ENCODE measurements at regions not wholly inside any gene's neighbourhood (a gene's known extent, or its start where the extent isn't known, plus 50 kb on each side); places are given as distances from the start of the nearest gene placed in this dataset.

GRCh38 chr4:110780538-110780937, 157.7 kb upstream of the PITX2 start:
- DNase-seq: no peak

- DNase-seq: no peak
These were observed 159.1 kb upstream of the PITX2 start for GRCh38 chr4:110781944-110782343.

- DNase-seq: no peak
These were observed 164.2 kb upstream of the PITX2 start for GRCh38 chr4:110787109-110787508.

GRCh38 chr4:110787707-110788106, 164.8 kb upstream of the PITX2 start:
- DNase-seq: no peak

GRCh38 chr4:110788302-110788701, 165.4 kb upstream of the PITX2 start:
- DNase-seq: no peak

GRCh38 chr4:110792036-110792435, 169.2 kb upstream of the PITX2 start:
- no peak for DNase-seq

GRCh38 chr4:110793381-110793801, 170.5 kb upstream of the PITX2 start:
- DNase-seq: no peak

- DNase-seq: no peak
These were observed 171.1 kb upstream of the PITX2 start for GRCh38 chr4:110793890-110794554.

- DNase-seq: no peak
These were observed 173.1 kb upstream of the PITX2 start for GRCh38 chr4:110795971-110796370.

- no peak for DNase-seq
These were observed 174.6 kb upstream of the PITX2 start for GRCh38 chr4:110797486-110797885.

- DNase-seq: no peak
These were observed 175.8 kb upstream of the PITX2 start for GRCh38 chr4:110798687-110799086.

- DNase-seq: no peak
These were observed 176.3 kb upstream of the PITX2 start for GRCh38 chr4:110799211-110799610.

GRCh38 chr4:110801591-110801990, 178.7 kb upstream of the PITX2 start:
- no peak for DNase-seq

- no peak for DNase-seq
These were observed 185.5 kb upstream of the PITX2 start for GRCh38 chr4:110808351-110808878.

- no peak for DNase-seq
These were observed 193.1 kb upstream of the PITX2 start for GRCh38 chr4:110815950-110816349.

- DNase-seq: no peak
These were observed 193.5 kb upstream of the PITX2 start for GRCh38 chr4:110816367-110816766.

GRCh38 chr4:110821186-110821585, 198.3 kb upstream of the PITX2 start:
- no peak for DNase-seq

- DNase-seq: no peak
These were observed 200.4 kb upstream of the PITX2 start for GRCh38 chr4:110823251-110823650.

- no peak for DNase-seq
These were observed 201.5 kb upstream of the PITX2 start for GRCh38 chr4:110824344-110824743.

- DNase-seq: no peak
These were observed 203.8 kb upstream of the PITX2 start for GRCh38 chr4:110826656-110827055.

GRCh38 chr4:110830461-110830860, 207.6 kb upstream of the PITX2 start:
- no peak for DNase-seq

- DNase-seq: no peak
These were observed 215.1 kb upstream of the PITX2 start for GRCh38 chr4:110837896-110838450.

GRCh38 chr4:110840221-110840654, 217.4 kb upstream of the PITX2 start:
- DNase-seq: no peak

- DNase-seq: no peak
These were observed 225.9 kb upstream of the PITX2 start for GRCh38 chr4:110848787-110849186.

- DNase-seq: no peak
These were observed 226.6 kb upstream of the PITX2 start for GRCh38 chr4:110849461-110849860.

Measured in activated T-cell treated with anti-CD3 and anti-CD28 coated beads, Interleukin-2, amount 50 U/mL, for 48 hours (primary cell).